ENCODE measurements at regions not wholly inside any gene's neighbourhood (a gene's known extent, or its start where the extent isn't known, plus 50 kb on each side); places are given as distances from the start of the nearest gene placed in this dataset.
A peak's percentile ranks its signal among the peaks of the same experiment; 100 is the strongest.
"Not testable (repeated sequence)": the region's sequence is repeated elsewhere in the genome, so short reads cannot be mapped to it uniquely, and the experiment has no call there.

GRCh38 chr5:89338935-89339334 is 456.0 kb upstream of the MEF2C start:
- Mint-ChIP-seq H3K4me1 (peaks cover 7% of the 10 kb centered on the region), H3K27ac (no peak overlapping the region), H3K4me3 (no peak overlapping the region), H3K27me3 (no peaks in the 10 kb centered on the region), H3K9me3 (no peaks in the 10 kb centered on the region), H3K36me3 (no peaks in the 10 kb centered on the region)
- no peak for DNase-seq

- no peak overlapping the region for H3K27ac Mint-ChIP-seq
Measured at GRCh38 chr5:89336111-89336510, 453.1 kb upstream of the MEF2C start.

GRCh38 chr5:89330140-89330539 is 447.2 kb upstream of the MEF2C start:
- no peak for DNase-seq
- Mint-ChIP-seq H3K9me3 (peaks cover 2% of the 10 kb centered on the region), H3K27me3 (peaks cover 3% of the 10 kb centered on the region), H3K36me3 (no peaks in the 10 kb centered on the region), H3K27ac (no peak overlapping the region), H3K4me1 (peaks cover under 1% of the 10 kb centered on the region), H3K4me3 (no peak overlapping the region)

More at GRCh38 chr5:89336111-89336510, 453.1 kb upstream of the MEF2C start:
- H3K27me3 Mint-ChIP-seq: no peaks in the 10 kb centered on the region
- H3K9me3 Mint-ChIP-seq: no peaks in the 10 kb centered on the region
- H3K4me3 Mint-ChIP-seq: no peak overlapping the region
- no peak for DNase-seq
- H3K4me1 Mint-ChIP-seq: no peaks in the 10 kb centered on the region
- H3K36me3 Mint-ChIP-seq: no peaks in the 10 kb centered on the region

- H3K4me1 Mint-ChIP-seq: peaks cover 2% of the 10 kb centered on the region
- H3K27ac Mint-ChIP-seq: no peak overlapping the region
- peaks cover 3% of the 10 kb centered on the region for H3K27me3 Mint-ChIP-seq
- H3K36me3 Mint-ChIP-seq: no peaks in the 10 kb centered on the region
- no peak overlapping the region for H3K4me3 Mint-ChIP-seq
- H3K9me3 Mint-ChIP-seq: peaks cover 2% of the 10 kb centered on the region
- no peak for DNase-seq
Measured at GRCh38 chr5:89327608-89328007, 444.6 kb upstream of the MEF2C start.

- peaks cover 2% of the 10 kb centered on the region for H3K4me1 Mint-ChIP-seq
Measured at GRCh38 chr5:89324990-89325389, 442.0 kb upstream of the MEF2C start.

GRCh38 chr5:89320421-89321277 is 437.7 kb upstream of the MEF2C start:
- H3K4me3 Mint-ChIP-seq: no peak overlapping the region
- H3K36me3 Mint-ChIP-seq: no peaks in the 10 kb centered on the region
- H3K4me1 Mint-ChIP-seq: peaks cover 2% of the 10 kb centered on the region
- no peaks in the 10 kb centered on the region for H3K27me3 Mint-ChIP-seq
- no peaks in the 10 kb centered on the region for H3K9me3 Mint-ChIP-seq
- no peak for DNase-seq
- no peak overlapping the region for H3K27ac Mint-ChIP-seq

More at GRCh38 chr5:89324990-89325389, 442.0 kb upstream of the MEF2C start:
- peaks cover 2% of the 10 kb centered on the region for H3K9me3 Mint-ChIP-seq
- H3K27me3 Mint-ChIP-seq: peaks cover 3% of the 10 kb centered on the region
- no peak overlapping the region for H3K27ac Mint-ChIP-seq
- no peaks in the 10 kb centered on the region for H3K36me3 Mint-ChIP-seq
- DNase-seq: no peak
- no peak overlapping the region for H3K4me3 Mint-ChIP-seq

GRCh38 chr5:89317838-89318237 is 434.9 kb upstream of the MEF2C start:
- not testable (repeated sequence) for H3K27ac Mint-ChIP-seq, DNase-seq, H3K36me3 Mint-ChIP-seq, H3K9me3 Mint-ChIP-seq, H3K27me3 Mint-ChIP-seq, H3K4me3 Mint-ChIP-seq
- peaks cover 16% of the 10 kb centered on the region for H3K4me1 Mint-ChIP-seq

GRCh38 chr5:89315286-89316100 is 432.5 kb upstream of the MEF2C start:
- no peak for DNase-seq
- Mint-ChIP-seq H3K27me3 (no peaks in the 10 kb centered on the region), H3K36me3 (no peaks in the 10 kb centered on the region), H3K4me1 (peaks cover 16% of the 10 kb centered on the region), H3K9me3 (no peaks in the 10 kb centered on the region), H3K4me3 (no peak overlapping the region), H3K27ac (no peak overlapping the region)

- Mint-ChIP-seq H3K4me3 (no peak overlapping the region), H3K27ac (peak overlapping the region; percentile 81)
- DNase-seq: peak; percentile 22
Measured at GRCh38 chr5:89313804-89314588, 431.0 kb upstream of the MEF2C start.

GRCh38 chr5:89313044-89313443 is 430.1 kb upstream of the MEF2C start:
- H3K9me3 Mint-ChIP-seq: no peaks in the 10 kb centered on the region
- peaks cover 16% of the 10 kb centered on the region for H3K4me1 Mint-ChIP-seq
- H3K27ac Mint-ChIP-seq: no peak overlapping the region
- no peaks in the 10 kb centered on the region for H3K27me3 Mint-ChIP-seq
- H3K36me3 Mint-ChIP-seq: no peaks in the 10 kb centered on the region
- no peak overlapping the region for H3K4me3 Mint-ChIP-seq
- no peak for DNase-seq

More at GRCh38 chr5:89313804-89314588, 431.0 kb upstream of the MEF2C start:
- H3K9me3 Mint-ChIP-seq: no peaks in the 10 kb centered on the region
- H3K36me3 Mint-ChIP-seq: no peaks in the 10 kb centered on the region
- peaks cover 16% of the 10 kb centered on the region for H3K4me1 Mint-ChIP-seq
- no peaks in the 10 kb centered on the region for H3K27me3 Mint-ChIP-seq

GRCh38 chr5:89309268-89309667 is 426.3 kb upstream of the MEF2C start:
- no peak for DNase-seq
- H3K27ac Mint-ChIP-seq: no peak overlapping the region
- no peak overlapping the region for H3K4me3 Mint-ChIP-seq
- H3K27me3 Mint-ChIP-seq: no peaks in the 10 kb centered on the region
- peaks cover 11% of the 10 kb centered on the region for H3K4me1 Mint-ChIP-seq
- H3K36me3 Mint-ChIP-seq: no peaks in the 10 kb centered on the region
- peaks cover 2% of the 10 kb centered on the region for H3K9me3 Mint-ChIP-seq

GRCh38 chr5:89308606-89309040 is 425.6 kb upstream of the MEF2C start:
- Mint-ChIP-seq H3K27ac (no peak overlapping the region), H3K4me1 (peaks cover 6% of the 10 kb centered on the region), H3K4me3 (no peak overlapping the region), H3K9me3 (peaks cover 2% of the 10 kb centered on the region), H3K27me3 (no peaks in the 10 kb centered on the region), H3K36me3 (no peaks in the 10 kb centered on the region)
- DNase-seq: no peak

GRCh38 chr5:89307972-89308371 is 425.0 kb upstream of the MEF2C start:
- no peaks in the 10 kb centered on the region for H3K36me3 Mint-ChIP-seq
- no peak overlapping the region for H3K27ac Mint-ChIP-seq
- peaks cover under 1% of the 10 kb centered on the region for H3K4me1 Mint-ChIP-seq
- DNase-seq: no peak
- peaks cover 2% of the 10 kb centered on the region for H3K9me3 Mint-ChIP-seq
- no peaks in the 10 kb centered on the region for H3K27me3 Mint-ChIP-seq
- H3K4me3 Mint-ChIP-seq: no peak overlapping the region

GRCh38 chr5:89307141-89307540 is 424.2 kb upstream of the MEF2C start:
- not testable (repeated sequence) for DNase-seq, H3K4me3 Mint-ChIP-seq, H3K9me3 Mint-ChIP-seq, H3K4me1 Mint-ChIP-seq, H3K27ac Mint-ChIP-seq, H3K36me3 Mint-ChIP-seq, H3K27me3 Mint-ChIP-seq

GRCh38 chr5:89303033-89303480 is 420.1 kb upstream of the MEF2C start:
- H3K27me3 Mint-ChIP-seq: no peaks in the 10 kb centered on the region

More at GRCh38 chr5:89303033-89303480, 420.1 kb upstream of the MEF2C start:
- no peaks in the 10 kb centered on the region for H3K36me3 Mint-ChIP-seq
- H3K9me3 Mint-ChIP-seq: peaks cover 2% of the 10 kb centered on the region
- no peak overlapping the region for H3K4me3 Mint-ChIP-seq
- H3K4me1 Mint-ChIP-seq: no peaks in the 10 kb centered on the region
- no peak for DNase-seq
- H3K27ac Mint-ChIP-seq: no peak overlapping the region
